Psoas muscle (tissue), 7 donors: ENCODE measurements at regions not wholly inside any gene's neighbourhood (a gene's known extent, or its start where the extent isn't known, plus 50 kb on each side); places are given as distances from the start of the nearest gene placed in this dataset.

Source experiments
- ATAC-seq, 4 donors: fragments of 200-7000 bp; cut with Tn5 transposase; one replicate each; pipeline ENCODE4 v1.9.1; 2020; ENCODE audit warnings: moderate library complexity in 3 of 4, mild to moderate bottlenecking in 2 of 4
- DNase-seq, 2 donors: peaks; one replicate each; pipeline ENCODE4 v3.0.0-alpha.2; 2020
- H3K27ac ChIP-seq: fragments of 200-600 bp; one replicate; pipeline ENCODE4 v1.8.0; 2022
- H3K27me3 ChIP-seq, 3 donors: fragments of 200-600 bp in 1 of 3; one replicate each; pipeline versions ENCODE4 v1.6.1 to v1.8.0; 2013 to 2022; ENCODE audit warnings: low read length in 2 of 3, mild to moderate bottlenecking in 2 of 3, moderate library complexity in 1 of 3; ENCODE audit not compliant: insufficient read depth in 3 of 3
- H3K36me3 ChIP-seq, 2 donors: fragments of 200-600 bp in 1 of 2; one replicate each; pipeline versions ENCODE4 v1.6.1 to v1.8.0; 2013 to 2022; ENCODE audit warnings: low read depth in 1 of 2, mild to moderate bottlenecking in 1 of 2, moderate library complexity in 1 of 2; ENCODE audit not compliant: insufficient read depth in 1 of 2
- H3K4me1 ChIP-seq: fragments of 200-600 bp; one replicate; pipeline ENCODE4 v1.8.0; 2022
- H3K4me3 ChIP-seq: fragments of 200-600 bp; one replicate; pipeline ENCODE4 v1.8.0; 2022; ENCODE audit warnings: mild to moderate bottlenecking
- H3K9me3 ChIP-seq: fragments of 200-600 bp; one replicate; pipeline ENCODE4 v1.8.0; 2022
- CTCF ChIP-seq: fragments of 200-600 bp; IDR thresholded peaks from one replicate; pipeline ENCODE4 v1.8.0; 2022; ENCODE audit warnings: antibody characterized with exemption
- WGBS, 3 donors: extraction: QIAGEN DNeasy Blood & Tissue Kit; methylation state at CpG; one replicate each; pipeline versions ENCODE4 v1.1.6 to v1.1.7; 2013; 5-methylcytosine and 5-hydroxymethylcytosine counted together
- intact Hi-C, 2 donors: fragments of 100-400 bp; cut with DNase I; formaldehyde crosslinking; loops; one replicate each; pipeline versions ENCODE4 v1.11.0 to v1.14.2; 2022
- donor health status: healthy with polysubstance abuse.
- donor health status: DM: no; HTN: no; CAD: no; lungs with moderate emphysema.
- donor health status: Bipolar disorder and iron deficiency.
- donor health status: healthy.
- donor health status: DM: yes; HTN: yes; CAD: no.
- donor health status: DM: no; HTN: no; CAD: no.
- donor health status: DM: yes; HTN: yes; CAD: no.

GRCh38 chr12:124390442-124391097, 95.7 kb downstream of the RFLNA start:
- intact Hi-C loops, result loop anchor here (5.0 kb wide), 2 partner anchors 42 to 62 kb away; no protein-coding TSS in a partner anchor
- H3K4me3 ChIP-seq, result no peak overlapping the region
- no peak for ATAC-seq
- H3K36me3 ChIP-seq, result peaks cover 0 to 19% of the 10 kb centered on the region in 2 donors
- WGBS, 3 donors, result 69 to 75% (median 72%) methylated on average over 26 of the region's 26 CpGs
- DNase-seq, result peak; percentile 76 to 84
- H3K27ac ChIP-seq, result peak overlapping the region; percentile 78
- no peak for TF ChIP-seq CTCF
- peaks cover 73% of the 10 kb centered on the region for H3K4me1 ChIP-seq
- no peaks in the 10 kb centered on the region for H3K9me3 ChIP-seq
- no peaks in the 10 kb centered on the region for H3K27me3 ChIP-seq

- Histone ChIP-seq H3K4me3 (peak overlapping the region; percentile 79), H3K9me3 (no peaks in the 10 kb centered on the region), H3K4me1 (peaks cover 77% of the 10 kb centered on the region), H3K36me3 (peaks cover 0 to 19% of the 10 kb centered on the region in 2 donors), H3K27me3 (no peaks in the 10 kb centered on the region), H3K27ac (peak overlapping the region; percentile 96)
- intact Hi-C loops, result loop anchor here (5.0 kb wide), 3 partner anchors 42 to 127 kb away; no protein-coding TSS in a partner anchor
- DNase-seq, result no peak
- no peak for TF ChIP-seq CTCF
- ATAC-seq, result no peak
- 56 to 79% (median 63%) methylated on average over 16 of the region's 16 CpGs for WGBS, 3 donors
These were observed 95.0 kb downstream of the RFLNA start for GRCh38 chr12:124389725-124390441.

- intact Hi-C loops, result loop anchor here in 1 of 2 donors (5.0 kb wide), 1 partner anchor 128 kb away; no protein-coding TSS in a partner anchor
- no peaks in the 10 kb centered on the region for H3K27me3 ChIP-seq
- peak overlapping the region; percentile 79 for H3K4me3 ChIP-seq
- H3K4me1 ChIP-seq, result peaks cover 76% of the 10 kb centered on the region
- H3K36me3 ChIP-seq, result peaks cover 0 to 19% of the 10 kb centered on the region in 2 donors
- no peak for TF ChIP-seq CTCF
- DNase-seq (peak; percentile 92 to 96), ATAC-seq (peak; percentile 46 to 63 (median 53))
- peak overlapping the region; percentile 96 for H3K27ac ChIP-seq
- 3 to 10% (median 3%) methylated on average over 21 to 39 of the region's 39 CpGs for WGBS, 3 donors
- H3K9me3 ChIP-seq, result no peaks in the 10 kb centered on the region
These were observed 94.3 kb downstream of the RFLNA start for GRCh38 chr12:124389138-124389724.

- peak overlapping the region; percentile 79 for H3K4me3 ChIP-seq
- H3K36me3 ChIP-seq, result peaks cover 0 to 20% of the 10 kb centered on the region in 2 donors
- peak overlapping the region; percentile 96 for H3K27ac ChIP-seq
- H3K9me3 ChIP-seq, result no peaks in the 10 kb centered on the region
- H3K27me3 ChIP-seq, result no peaks in the 10 kb centered on the region
- DNase-seq (peak; percentile 85 to 92), ATAC-seq (peak; percentile 46 to 65 (median 54))
- intact Hi-C loops, result loop anchor here in 1 of 2 donors (5.0 kb wide), 1 partner anchor 129 kb away; no protein-coding TSS in a partner anchor
- no peak for TF ChIP-seq CTCF
- WGBS, 3 donors, result 1 to 3% (median 3%) methylated on average over 18 to 39 of the region's 39 CpGs
- H3K4me1 ChIP-seq, result peaks cover 73% of the 10 kb centered on the region
These were observed 93.8 kb downstream of the RFLNA start for GRCh38 chr12:124388679-124389137.
